BLaER1 treated with 17β-estradiol and CSF1 and Interleukin-3, amounts not matched to agents 10 nM and 100 nM (cell line): ENCODE measurements at regions not wholly inside any gene's neighbourhood (a gene's known extent, or its start where the extent isn't known, plus 50 kb on each side); places are given as distances from the start of the nearest gene placed in this dataset.
"Not testable (repeated sequence)": the region's sequence is repeated elsewhere in the genome, so short reads cannot be mapped to it uniquely, and the experiment has no call there.

ENCODE experiments used
- H3K27ac ChIP-seq, 11 experiments: shearing (Covaris generic); formaldehyde crosslinking; 2 replicates each; pipeline ENCODE4 v1.8.1; 2022
- H3K27me3 ChIP-seq, 11 experiments: shearing (Covaris generic); formaldehyde crosslinking; 2 replicates each; pipeline ENCODE4 v1.8.1; 2022
- H3K36me3 ChIP-seq, 11 experiments: shearing (Covaris generic); formaldehyde crosslinking; 2 replicates each; pipeline ENCODE4 v1.8.1; 2022
- H3K4me1 ChIP-seq, 10 experiments: shearing (Covaris generic); formaldehyde crosslinking; 2 replicates each; pipeline ENCODE4 v1.8.1; 2022
- H3K4me2 ChIP-seq, 11 experiments: shearing (Covaris generic); formaldehyde crosslinking; 2 replicates each; pipeline ENCODE4 v1.8.1; 2022
- H3K4me3 ChIP-seq, 10 experiments: shearing (Covaris generic); formaldehyde crosslinking; 2 replicates each; pipeline ENCODE4 v1.8.1; 2022
- H3K9ac ChIP-seq, 11 experiments: shearing (Covaris generic); formaldehyde crosslinking; 2 replicates each; pipeline ENCODE4 v1.8.1; 2022
- H3K9me3 ChIP-seq, 11 experiments: shearing (Covaris generic); formaldehyde crosslinking; replicated peaks in 1 of 11; 2 replicates each; pipeline ENCODE4 v1.8.1; 2022
- H4K20me1 ChIP-seq, 11 experiments: shearing (Covaris generic); formaldehyde crosslinking; 2 replicates each; pipeline ENCODE4 v1.8.1; 2022
- Cebpa-rat ChIP-seq, 11 experiments: shearing (Covaris generic); IDR thresholded peaks; 2 replicates each; pipeline ENCODE4 v1.8.1; 2022

DNA sequence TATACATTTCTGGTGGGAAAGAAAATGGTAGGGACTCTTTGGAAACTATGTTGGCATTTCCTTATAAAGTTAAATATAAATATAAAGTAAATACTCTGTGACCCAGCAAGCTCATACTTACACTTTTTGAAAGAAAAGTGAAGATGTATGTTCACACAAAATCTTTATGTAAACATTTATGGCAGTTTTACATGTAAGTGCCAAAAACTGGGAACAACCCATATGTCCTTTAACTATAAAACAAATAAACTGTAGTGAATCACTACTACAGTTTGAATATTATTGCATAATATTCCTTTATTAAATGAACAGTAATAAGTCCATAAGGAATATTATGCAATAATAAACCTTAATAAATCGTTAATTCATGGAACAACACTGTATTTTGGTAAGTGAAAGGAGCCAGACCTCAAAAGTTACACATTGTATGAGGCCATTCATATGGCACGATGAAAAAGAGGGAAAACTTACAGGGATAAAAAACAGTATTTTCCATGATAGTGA lies 1660.3 kb upstream of the LRRTM3 start:
- H3K36me3 ChIP-seq = no peaks in the 10 kb centered on the region
- no peak overlapping the region for H3K9ac ChIP-seq
- no peak overlapping the region for H3K4me3 ChIP-seq
- H3K27me3 ChIP-seq = no peaks in the 10 kb centered on the region
- no peak overlapping the region for H3K4me2 ChIP-seq
- H4K20me1 ChIP-seq = no peaks in the 10 kb centered on the region
- H3K9me3 ChIP-seq = 0 out of 22 replicates have a peak, but pooled peaks cover 0 to 5% (median 0%) of the 10 kb centered on the region in 11 experiments
- no peaks in the 10 kb centered on the region for H3K4me1 ChIP-seq
- no peak for TF ChIP-seq Cebpa-rat (IDR thresholded peaks at IDR 0.05)
- no peak overlapping the region for H3K27ac ChIP-seq

DNA sequence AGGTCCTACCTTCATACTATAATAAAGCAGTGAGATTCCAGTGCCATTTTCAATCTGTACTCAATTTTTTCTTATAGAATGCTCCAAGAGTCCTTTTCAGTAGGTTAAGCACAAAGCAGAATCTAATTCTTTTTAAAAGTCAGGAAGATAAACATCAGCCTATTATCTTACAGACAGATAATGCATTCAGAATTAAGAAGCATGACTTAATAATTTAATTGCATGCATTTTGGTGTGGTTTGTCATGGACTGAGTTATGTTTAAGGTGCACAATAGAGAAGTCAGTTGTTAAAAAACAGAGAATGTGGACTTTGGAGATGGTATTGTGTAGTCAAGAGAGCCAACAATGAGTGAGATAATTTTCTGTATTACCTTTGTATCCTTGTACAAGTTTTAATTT lies 1656.3 kb upstream of the LRRTM3 start:
- H3K36me3 ChIP-seq = not testable (repeated sequence)

DNA sequence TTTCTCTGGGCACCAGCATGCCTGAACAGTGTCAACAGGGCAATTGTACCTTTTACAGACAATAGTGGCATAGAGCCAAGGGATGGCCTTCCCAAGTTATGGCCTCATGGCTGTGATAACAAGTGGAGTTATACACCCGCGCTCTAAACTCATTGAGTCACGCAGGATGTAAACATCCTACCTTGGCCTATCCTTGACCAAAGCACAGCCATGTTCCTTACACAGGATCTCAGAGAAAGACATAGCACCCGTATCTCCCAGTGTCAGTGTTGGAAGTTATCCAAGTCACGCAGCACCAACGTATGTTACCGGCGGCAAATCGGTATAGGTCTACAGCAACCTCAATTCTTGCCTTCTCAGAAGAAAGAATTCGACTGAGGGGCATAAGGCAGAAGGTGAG lies 1654.9 kb upstream of the LRRTM3 start:
- Histone ChIP-seq H3K9ac (no peak overlapping the region), H3K27ac (no peak overlapping the region), H3K9me3 (no peaks in the 10 kb centered on the region), H3K4me1 (no peaks in the 10 kb centered on the region), H4K20me1 (no peaks in the 10 kb centered on the region), H3K27me3 (no peaks in the 10 kb centered on the region), H3K36me3 (no peaks in the 10 kb centered on the region), H3K4me3 (no peak overlapping the region), H3K4me2 (no peak overlapping the region)
- TF ChIP-seq Cebpa-rat (IDR thresholded peaks at IDR 0.05) = no peak

More for the DNA sequence above, 1656.3 kb upstream of the LRRTM3 start:
- H3K4me2 ChIP-seq, H3K9ac ChIP-seq, H4K20me1 ChIP-seq, H3K9me3 ChIP-seq, H3K4me3 ChIP-seq, H3K4me1 ChIP-seq, H3K27ac ChIP-seq, H3K27me3 ChIP-seq: not testable (repeated sequence)

DNA sequence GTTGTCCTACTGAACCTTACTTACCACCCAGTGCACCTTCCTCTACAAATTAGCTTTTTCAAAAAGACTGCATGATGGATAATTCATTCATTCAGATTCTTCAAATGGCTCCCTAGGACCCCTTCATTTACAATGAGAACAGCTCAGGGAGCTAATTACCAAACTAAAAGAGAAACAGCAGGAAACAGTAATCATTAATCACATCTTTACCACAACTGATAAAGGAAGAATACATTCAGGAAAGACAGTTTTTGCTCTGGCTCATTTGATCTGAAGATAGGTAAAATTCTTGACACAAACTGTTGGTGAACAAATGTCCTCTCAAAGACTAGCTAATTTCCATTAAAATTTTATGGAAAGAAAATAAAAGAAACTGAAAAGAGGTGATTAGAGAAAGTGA lies 1652.7 kb upstream of the LRRTM3 start:
- H3K27ac ChIP-seq = no peak overlapping the region
- H3K4me3 ChIP-seq = no peak overlapping the region
- H3K9me3 ChIP-seq = peaks cover 0 to 5% (median 0%) of the 10 kb centered on the region in 11 experiments; a peak in 3 of 22 replicates
- TF ChIP-seq Cebpa-rat (IDR thresholded peaks at IDR 0.05) = no peak
- no peaks in the 10 kb centered on the region for H3K27me3 ChIP-seq
- H3K36me3 ChIP-seq = no peaks in the 10 kb centered on the region
- H3K4me2 ChIP-seq = no peak overlapping the region
- H3K4me1 ChIP-seq = no peaks in the 10 kb centered on the region
- H4K20me1 ChIP-seq = no peaks in the 10 kb centered on the region
- no peak overlapping the region for H3K9ac ChIP-seq

DNA sequence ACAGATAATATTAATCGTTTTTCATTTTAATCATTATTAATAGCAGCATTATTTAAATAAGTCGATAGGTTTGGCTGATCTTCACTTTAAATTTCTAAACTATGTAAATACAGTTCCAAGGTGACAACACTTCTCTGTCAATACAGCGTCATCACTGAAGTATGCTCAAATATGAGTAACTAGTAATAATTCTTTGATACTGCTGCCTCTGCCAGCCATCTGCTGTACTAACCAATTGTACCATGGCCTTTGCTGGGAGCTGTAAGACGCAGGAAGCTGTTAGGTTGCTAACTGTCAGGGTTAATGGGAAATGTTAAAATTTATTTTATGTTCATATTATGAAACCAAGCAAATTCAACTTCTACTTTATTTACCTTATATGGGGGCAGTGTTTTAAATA lies 1650.5 kb upstream of the LRRTM3 start:
- no peaks in the 10 kb centered on the region for H4K20me1 ChIP-seq

DNA sequence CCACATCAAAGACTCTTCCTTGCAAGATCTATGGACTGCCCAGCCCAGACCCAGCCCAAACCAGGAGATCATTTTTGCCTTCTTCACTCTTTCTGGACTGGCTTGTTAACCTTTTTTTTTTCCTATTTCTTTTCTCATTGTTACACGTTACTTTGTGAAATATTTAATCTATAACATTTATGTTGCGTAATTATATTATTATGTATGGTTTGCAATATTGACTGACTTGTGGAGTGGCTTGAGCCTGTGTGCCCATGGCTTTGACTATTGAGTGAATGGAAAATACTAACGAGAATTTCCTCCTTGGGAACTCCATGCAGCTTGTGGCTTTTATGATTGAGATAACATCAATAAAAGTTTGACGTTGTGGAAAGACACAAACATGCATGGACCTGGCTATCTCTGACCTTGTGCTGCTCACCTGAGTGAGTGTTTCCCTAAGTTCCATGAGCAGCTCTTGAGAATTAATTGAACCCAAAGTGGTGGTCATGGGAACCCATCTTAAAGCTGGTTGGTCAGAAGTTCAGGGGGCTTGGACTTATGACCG lies 1641.3 kb upstream of the LRRTM3 start:
- H3K4me1 ChIP-seq = 0 out of 20 replicates have a peak, but pooled peaks cover 0 to under 1% (median 0%) of the 10 kb centered on the region in 10 experiments
- H4K20me1 ChIP-seq = no peaks in the 10 kb centered on the region
- no peak overlapping the region for H3K27ac ChIP-seq
- no peak overlapping the region for H3K4me2 ChIP-seq
- H3K9ac ChIP-seq = no peak overlapping the region
- peak in 4 of 11 experiments; percentile 26 to 72 (median 46); a peak in 4 of 22 replicates for TF ChIP-seq Cebpa-rat (IDR thresholded peaks at IDR 0.05)
- H3K9me3 ChIP-seq = peaks cover 0 to 17% (median 2%) of the 10 kb centered on the region in 11 experiments; a peak in 8 of 22 replicates
- H3K36me3 ChIP-seq = no peaks in the 10 kb centered on the region
- H3K27me3 ChIP-seq = no peaks in the 10 kb centered on the region
- no peak overlapping the region for H3K4me3 ChIP-seq

More for the DNA sequence above, 1650.5 kb upstream of the LRRTM3 start:
- Histone ChIP-seq H3K9me3 (peaks cover 0 to 26% (median 8%) of the 10 kb centered on the region in 11 experiments; a peak in 9 of 22 replicates), H3K4me3 (no peak overlapping the region), H3K4me2 (no peak overlapping the region), H3K36me3 (no peaks in the 10 kb centered on the region), H3K4me1 (peaks cover 0 to 9% (median 0%) of the 10 kb centered on the region in 10 experiments; a peak in 2 of 20 replicates), H3K27ac (no peak overlapping the region), H3K9ac (no peak overlapping the region), H3K27me3 (no peaks in the 10 kb centered on the region)
- no peak for TF ChIP-seq Cebpa-rat (IDR thresholded peaks at IDR 0.05)

DNA sequence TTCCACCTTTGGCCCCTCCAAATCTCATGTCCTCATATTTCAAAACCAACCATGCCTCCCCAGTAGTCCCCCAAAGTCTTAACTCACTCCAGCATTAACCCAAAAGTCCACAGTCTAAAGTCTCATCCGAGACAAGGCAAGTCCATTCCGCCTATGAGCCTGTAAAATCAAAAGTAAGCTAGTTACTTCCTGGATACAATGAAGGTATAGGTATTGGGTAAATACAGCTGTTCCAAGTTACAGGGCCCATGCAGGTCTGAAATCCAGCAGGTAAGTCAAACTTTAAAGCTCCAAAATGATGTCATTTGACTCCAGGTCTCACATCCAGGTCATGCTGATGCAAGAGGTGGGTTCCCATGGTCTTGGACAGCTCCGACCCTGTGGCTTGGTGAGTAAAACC lies 1640.1 kb upstream of the LRRTM3 start:
- not testable (repeated sequence) for H3K4me2 ChIP-seq, H4K20me1 ChIP-seq, H3K27ac ChIP-seq, H3K4me1 ChIP-seq, H3K27me3 ChIP-seq, H3K4me3 ChIP-seq, H3K9me3 ChIP-seq, H3K9ac ChIP-seq, H3K36me3 ChIP-seq

DNA sequence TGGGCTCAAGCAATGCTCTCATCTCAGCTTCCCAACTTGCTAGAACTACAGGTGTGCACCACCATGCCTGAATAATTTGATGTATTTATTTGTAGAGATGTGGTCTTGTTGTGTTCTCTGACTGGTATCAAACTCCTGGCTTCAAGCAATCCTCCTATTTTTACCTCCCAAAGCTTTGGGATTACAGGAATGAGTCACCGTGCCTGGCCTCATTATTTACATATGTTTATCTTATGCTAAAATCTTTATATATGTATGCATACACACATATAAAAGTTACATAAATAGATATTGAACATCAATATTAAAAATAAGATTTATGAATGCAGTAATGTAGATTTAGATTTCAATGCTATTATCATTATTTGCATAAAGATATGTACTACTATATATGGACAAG lies 1634.5 kb upstream of the LRRTM3 start:
- no peak overlapping the region for H3K4me2 ChIP-seq
- H3K36me3 ChIP-seq = no peaks in the 10 kb centered on the region
- H3K4me1 ChIP-seq = peaks cover 0 to 5% (median 0%) of the 10 kb centered on the region in 10 experiments; a peak in 2 of 20 replicates
- H3K27ac ChIP-seq = no peak overlapping the region
- H4K20me1 ChIP-seq = no peaks in the 10 kb centered on the region
- H3K4me3 ChIP-seq = no peak overlapping the region
- H3K9me3 ChIP-seq = no peaks in the 10 kb centered on the region
- TF ChIP-seq Cebpa-rat (IDR thresholded peaks at IDR 0.05) = no peak
- H3K27me3 ChIP-seq = no peaks in the 10 kb centered on the region
- no peak overlapping the region for H3K9ac ChIP-seq

DNA sequence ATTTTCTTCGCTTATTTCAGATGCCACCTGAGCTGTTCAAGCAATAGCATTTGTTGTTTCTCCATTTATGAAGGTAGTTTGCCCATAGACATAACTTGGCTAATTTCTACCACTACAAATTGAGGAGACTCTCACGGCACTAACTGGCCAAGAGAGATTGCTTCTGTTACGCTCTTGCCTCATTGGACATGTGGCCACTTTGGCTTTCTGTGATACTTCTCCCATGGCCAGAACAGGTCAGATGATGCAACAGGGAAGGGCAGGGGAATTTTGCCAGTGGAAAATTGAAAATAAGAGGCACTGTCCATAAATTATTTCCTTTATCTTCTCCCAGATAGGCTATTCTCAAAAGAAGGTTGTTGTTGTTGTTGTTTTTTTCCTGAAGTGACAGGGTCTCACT lies 1633.3 kb upstream of the LRRTM3 start:
- H3K9ac ChIP-seq = no peak overlapping the region
- H3K27me3 ChIP-seq = no peaks in the 10 kb centered on the region
- H3K4me2 ChIP-seq = no peak overlapping the region
- no peaks in the 10 kb centered on the region for H3K36me3 ChIP-seq
- no peak overlapping the region for H3K4me3 ChIP-seq
- no peaks in the 10 kb centered on the region for H3K9me3 ChIP-seq
- H4K20me1 ChIP-seq = no peaks in the 10 kb centered on the region
- peaks cover 0 to 5% (median 0%) of the 10 kb centered on the region in 10 experiments; a peak in 2 of 20 replicates for H3K4me1 ChIP-seq
- no peak for TF ChIP-seq Cebpa-rat (IDR thresholded peaks at IDR 0.05)
- H3K27ac ChIP-seq = no peak overlapping the region

DNA sequence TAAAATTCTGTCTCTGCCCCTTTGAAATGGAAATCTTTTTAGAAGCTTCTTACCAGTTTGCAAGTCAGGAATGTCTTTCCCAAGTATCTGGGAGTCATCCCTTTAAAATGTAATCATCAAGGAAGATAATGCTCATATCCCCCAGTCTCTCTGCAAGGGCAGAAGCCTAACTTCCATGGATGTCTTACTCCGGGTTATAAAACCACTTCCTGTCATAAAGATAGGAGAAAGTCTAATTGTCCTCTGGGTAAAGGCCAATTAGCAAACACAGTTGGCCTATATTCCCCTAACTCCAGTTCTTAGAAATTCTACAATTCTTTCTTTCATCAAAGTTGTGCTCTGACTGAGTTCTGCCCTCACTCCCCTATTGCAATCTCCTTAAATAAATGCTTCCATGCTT lies 1631.5 kb upstream of the LRRTM3 start:
- Histone ChIP-seq H3K9me3 (no peaks in the 10 kb centered on the region), H3K4me2 (peak overlapping the region in 1 of 11 experiments; percentile 6; a peak in 1 of 22 replicates), H3K36me3 (no peaks in the 10 kb centered on the region), H4K20me1 (no peaks in the 10 kb centered on the region), H3K27ac (no peak overlapping the region), H3K9ac (no peak overlapping the region), H3K27me3 (no peaks in the 10 kb centered on the region), H3K4me1 (peaks cover 0 to 5% (median 0%) of the 10 kb centered on the region in 10 experiments; a peak in 2 of 20 replicates), H3K4me3 (no peak overlapping the region)
- no peak for TF ChIP-seq Cebpa-rat (IDR thresholded peaks at IDR 0.05)
